HL-60 (cell line): ENCODE measurements at regions not wholly inside any gene's neighbourhood (a gene's known extent, or its start where the extent isn't known, plus 50 kb on each side); places are given as distances from the start of the nearest gene placed in this dataset.

ENCODE experiments used
- DNase-seq, 2 experiments: peaks; one replicate each; pipeline ENCODE4 v3.0.0-alpha.2; 2010 to 2020; ENCODE audit warnings: low read depth in 1 of 2, low spot score in 1 of 2
- H3K27ac ChIP-seq: fragments of 250-450 bp; sonication (Bioruptor Pico); replicated peaks from 2 replicates; pipeline ENCODE4 v1.5.1; 2020; ENCODE audit warnings: mild to moderate bottlenecking, moderate library complexity
- H3K27me3 ChIP-seq: fragments of 250-450 bp; sonication (Bioruptor Pico); 2 replicates; pipeline ENCODE4 v1.5.1; 2021; ENCODE audit warnings: mild to moderate bottlenecking, moderate library complexity; ENCODE audit not compliant: insufficient read depth, poor library complexity, severe bottlenecking
- H3K4me3 ChIP-seq: replicated peaks from 2 replicates; pipeline ENCODE4 v1.5.1; 2011; ENCODE audit warnings: mild to moderate bottlenecking, control low read depth, low read length; ENCODE audit not compliant: insufficient read depth
- CTCF ChIP-seq: IDR thresholded peaks from one replicate; pipeline ENCODE4 v1.5.1; 2011; ENCODE audit warnings: low read length, control low read depth, inconsistent platforms; ENCODE audit not compliant: insufficient read depth
- GABPA ChIP-seq: IDR thresholded peaks from 2 replicates; pipeline ENCODE4 v1.6.1; 2012; ENCODE audit warnings: low read depth
- POLR2AphosphoS5 ChIP-seq: IDR thresholded peaks from 2 replicates; pipeline ENCODE4 v1.6.1; 2012; ENCODE audit warnings: low read depth
- REST ChIP-seq: IDR thresholded peaks from 2 replicates; pipeline ENCODE4 v1.6.1; 2012; ENCODE audit warnings: low read depth; ENCODE audit not compliant: insufficient replicate concordance
- SPI1 ChIP-seq: IDR thresholded peaks from 2 replicates; pipeline ENCODE4 v1.6.1; 2012; ENCODE audit warnings: low read depth, mild to moderate bottlenecking, borderline replicate concordance

- TF ChIP-seq CTCF = no peak
- DNase-seq = no peak
- Histone ChIP-seq H3K27ac (no peak overlapping the region), H3K4me3 (no peak overlapping the region), H3K27me3 (no peaks in the 10 kb centered on the region)
Observed at GRCh38 chr4:16992566-16993225, 94.3 kb upstream of the LDB2 start.

GRCh38 chr4:16991450-16991849 is 93.0 kb upstream of the LDB2 start:
- Histone ChIP-seq H3K27me3 (no peaks in the 10 kb centered on the region), H3K4me3 (no peak overlapping the region), H3K27ac (no peak overlapping the region)
- no peak for TF ChIP-seq GABPA
- TF ChIP-seq SPI1 = no peak
- no peak for TF ChIP-seq REST
- no peak for TF ChIP-seq POLR2AphosphoS5
- TF ChIP-seq CTCF = no peak
- no peak for DNase-seq

GRCh38 chr4:16989371-16989770 is 90.9 kb upstream of the LDB2 start:
- TF ChIP-seq POLR2AphosphoS5 (no peak), REST (no peak)
- DNase-seq = no peak
- no peaks in the 10 kb centered on the region for H3K27me3 ChIP-seq

GRCh38 chr4:16988814-16989213 is 90.4 kb upstream of the LDB2 start:
- DNase-seq = no peak
- TF ChIP-seq REST (no peak), CTCF (no peak), SPI1 (no peak), POLR2AphosphoS5 (no peak), GABPA (no peak)
- Histone ChIP-seq H3K27ac (no peak overlapping the region), H3K4me3 (no peak overlapping the region), H3K27me3 (no peaks in the 10 kb centered on the region)

More at GRCh38 chr4:16989371-16989770, 90.9 kb upstream of the LDB2 start:
- no peak overlapping the region for H3K4me3 ChIP-seq
- no peak overlapping the region for H3K27ac ChIP-seq
